HS-27A (cell line): ENCODE measurements at regions not wholly inside any gene's neighbourhood (a gene's known extent, or its start where the extent isn't known, plus 50 kb on each side); places are given as distances from the start of the nearest gene placed in this dataset.
A peak's percentile ranks its signal among the peaks of the same experiment; 100 is the strongest.
"Not testable (repeated sequence)": the region's sequence is repeated elsewhere in the genome, so short reads cannot be mapped to it uniquely, and the experiment has no call there.

ENCODE experiments used
- DNase-seq: peaks from one replicate; pipeline ENCODE4 v3.0.0-alpha.2; 2012; ENCODE audit warnings: low read depth, missing footprints

DNA sequence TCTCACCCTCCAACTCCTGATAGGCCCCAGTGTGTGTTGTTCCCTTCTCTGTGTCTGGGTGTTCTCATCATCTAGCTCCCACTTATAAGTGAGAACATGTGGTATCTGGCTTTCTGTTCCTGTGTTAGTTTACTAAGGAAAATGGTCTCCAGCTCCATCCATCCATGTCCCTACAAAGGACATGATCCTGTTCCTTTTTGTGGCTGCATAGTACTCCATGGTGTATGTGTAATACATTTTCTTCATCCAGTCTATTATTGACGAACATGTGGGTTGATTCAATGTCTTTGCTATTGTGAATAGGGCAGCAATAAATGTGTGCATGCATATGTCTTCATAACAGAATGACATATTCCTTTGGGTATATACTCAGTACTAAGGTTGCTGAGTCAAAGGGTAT, 1397.0 kb downstream of the UQCRFS1 start:
- no peak for DNase-seq

GRCh38 chr19:27814834-27815233, 1398.1 kb downstream of the UQCRFS1 start:
- DNase-seq, result not testable (repeated sequence)

- not testable (repeated sequence) for DNase-seq
Observed at GRCh38 chr19:27814274-27814673, 1398.7 kb downstream of the UQCRFS1 start.

- DNase-seq, result no peak
Observed at GRCh38 chr19:27806471-27807070, 1406.4 kb downstream of the UQCRFS1 start.

- no peak for DNase-seq
Observed at GRCh38 chr19:27805848-27806247, 1407.1 kb downstream of the UQCRFS1 start.

GRCh38 chr19:27802293-27802692, 1410.7 kb downstream of the UQCRFS1 start:
- DNase-seq, result not testable (repeated sequence)

DNA sequence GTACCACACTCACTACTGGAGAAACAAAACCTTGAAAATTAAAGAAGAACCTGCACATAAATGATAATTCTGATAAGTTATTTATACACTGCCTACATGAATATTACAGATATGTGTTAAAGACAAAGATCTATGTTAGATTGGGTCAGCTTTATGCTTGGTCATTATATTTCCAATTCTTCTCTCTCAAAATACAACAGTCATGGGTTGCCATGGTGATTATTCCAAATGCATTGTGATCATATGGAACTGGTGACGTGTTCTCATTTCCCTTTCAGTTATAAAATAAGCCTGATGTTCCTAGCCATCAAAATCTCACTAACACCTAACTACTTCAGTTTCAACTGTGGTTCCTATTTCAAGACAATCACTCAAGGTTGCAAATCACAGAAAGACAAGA, 1416.4 kb downstream of the UQCRFS1 start:
- DNase-seq, result no peak

DNA sequence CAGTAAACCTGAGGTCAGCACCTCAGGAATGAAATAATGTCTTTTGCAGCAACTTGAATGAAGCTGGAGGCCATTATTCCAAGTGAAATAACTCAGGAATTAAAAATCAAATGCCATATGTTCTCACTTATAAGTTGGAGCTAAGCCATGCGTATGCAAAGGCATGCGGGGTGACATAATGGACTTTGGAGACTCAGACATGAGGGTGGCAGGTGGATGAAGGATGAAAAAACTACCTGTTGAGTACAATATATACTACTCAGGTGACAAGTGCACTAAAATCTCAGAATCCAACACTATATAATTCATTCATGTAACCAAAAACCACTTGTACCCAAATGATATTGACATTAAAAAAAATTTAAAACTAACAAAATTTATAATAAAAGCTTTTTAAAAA, 1416.9 kb downstream of the UQCRFS1 start:
- DNase-seq, result no peak

DNA sequence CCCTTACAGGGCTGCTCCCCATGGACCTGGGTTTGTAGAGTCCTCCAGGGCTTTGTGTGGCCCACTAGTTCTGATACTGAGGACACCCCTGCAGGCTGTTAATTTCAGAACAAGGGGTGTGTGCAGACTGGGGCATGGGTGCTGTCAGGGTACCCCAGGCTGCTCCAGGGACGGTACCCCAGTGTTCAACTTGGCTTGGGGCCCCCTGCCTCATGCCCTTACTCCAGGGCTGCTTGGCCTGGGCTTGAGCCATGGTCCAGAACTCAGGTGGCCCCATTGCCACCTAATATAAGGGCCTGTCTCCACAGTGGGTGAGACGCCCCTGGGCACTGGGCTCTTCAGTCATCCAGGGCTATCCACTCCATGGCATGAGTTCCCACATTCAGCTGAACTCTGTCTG, 1417.6 kb downstream of the UQCRFS1 start:
- DNase-seq, result no peak

DNA sequence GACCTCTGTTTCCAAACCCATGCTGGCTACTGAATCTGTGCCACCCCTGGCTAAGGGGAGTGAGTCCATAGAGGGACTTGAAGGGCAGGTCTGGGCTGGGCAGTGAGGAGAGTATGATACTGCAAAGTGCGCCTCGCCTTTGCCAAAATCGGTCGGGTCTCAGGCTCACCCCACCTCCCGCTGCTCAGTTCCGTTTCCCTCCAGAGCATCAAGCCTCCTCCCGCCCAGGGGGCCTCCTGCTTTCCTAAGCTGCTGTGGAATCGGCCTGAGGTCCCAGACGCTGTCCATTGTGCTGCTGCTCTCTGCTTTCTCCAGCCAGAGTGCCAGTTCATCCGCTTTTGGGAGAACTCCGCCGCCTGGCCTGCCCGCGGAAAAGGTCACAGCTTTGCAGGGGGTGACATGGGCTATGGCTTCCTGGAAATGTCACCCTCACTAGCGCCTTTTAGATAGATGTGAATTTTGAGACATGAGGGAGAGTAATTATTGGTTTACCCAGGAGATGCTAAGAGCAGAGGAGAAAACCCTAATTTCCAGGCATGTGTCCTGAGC, 1418.4 kb downstream of the UQCRFS1 start:
- DNase-seq, result no peak

GRCh38 chr19:27793644-27794493, 1419.1 kb downstream of the UQCRFS1 start:
- DNase-seq, result peak; percentile 74

DNA sequence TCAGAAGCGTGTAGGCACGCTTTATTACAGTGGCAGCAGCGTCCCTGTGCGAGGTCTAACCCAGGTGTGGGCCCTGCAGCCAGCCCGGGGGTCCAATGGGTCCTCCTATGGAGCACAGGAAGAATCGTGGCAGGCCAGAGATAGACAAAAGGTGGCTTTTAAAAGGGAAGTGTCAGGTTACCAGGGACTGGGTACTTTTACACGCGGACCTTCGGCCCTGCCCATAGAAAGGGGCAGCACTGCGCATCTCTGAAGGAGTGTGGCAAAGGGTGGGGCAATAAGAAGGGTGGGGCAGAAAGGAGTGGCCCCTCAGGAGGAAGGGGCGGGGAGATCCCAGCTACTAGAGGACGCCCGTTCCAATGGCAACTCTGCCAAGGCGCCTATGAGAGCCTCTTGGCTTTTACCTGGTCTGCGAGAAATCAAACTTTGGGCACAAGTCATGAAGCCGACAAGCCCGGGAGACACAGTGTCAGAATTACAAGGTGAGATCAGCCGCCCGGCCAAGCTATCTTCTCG, 1419.8 kb downstream of the UQCRFS1 start:
- peak; percentile 60 for DNase-seq

DNA sequence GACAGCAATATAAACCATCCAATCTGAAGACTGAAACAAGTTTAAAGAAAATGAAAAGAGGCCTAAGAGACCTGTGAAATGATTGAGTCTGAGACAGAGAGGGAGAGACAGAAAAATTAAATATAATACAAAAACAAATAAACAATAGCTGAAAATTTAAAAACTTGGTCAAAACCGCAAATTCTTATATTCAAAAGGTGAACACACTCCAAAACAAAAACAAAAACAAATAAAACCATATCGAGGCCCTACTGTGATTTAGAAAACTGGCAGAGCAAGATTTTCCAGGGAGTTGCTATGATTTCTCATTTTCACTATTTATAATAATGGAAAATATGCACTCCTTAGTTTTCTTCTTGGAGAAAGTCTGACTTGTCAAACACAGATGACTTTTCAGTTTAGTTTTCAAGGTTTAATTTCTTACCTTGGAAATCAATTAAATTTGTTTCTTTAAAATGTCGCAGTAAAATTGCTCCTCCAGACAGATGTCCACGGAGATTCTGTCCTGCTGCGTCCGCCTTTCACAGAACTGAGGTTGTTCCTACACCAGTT, 1420.3 kb downstream of the UQCRFS1 start:
- no peak for DNase-seq

DNA sequence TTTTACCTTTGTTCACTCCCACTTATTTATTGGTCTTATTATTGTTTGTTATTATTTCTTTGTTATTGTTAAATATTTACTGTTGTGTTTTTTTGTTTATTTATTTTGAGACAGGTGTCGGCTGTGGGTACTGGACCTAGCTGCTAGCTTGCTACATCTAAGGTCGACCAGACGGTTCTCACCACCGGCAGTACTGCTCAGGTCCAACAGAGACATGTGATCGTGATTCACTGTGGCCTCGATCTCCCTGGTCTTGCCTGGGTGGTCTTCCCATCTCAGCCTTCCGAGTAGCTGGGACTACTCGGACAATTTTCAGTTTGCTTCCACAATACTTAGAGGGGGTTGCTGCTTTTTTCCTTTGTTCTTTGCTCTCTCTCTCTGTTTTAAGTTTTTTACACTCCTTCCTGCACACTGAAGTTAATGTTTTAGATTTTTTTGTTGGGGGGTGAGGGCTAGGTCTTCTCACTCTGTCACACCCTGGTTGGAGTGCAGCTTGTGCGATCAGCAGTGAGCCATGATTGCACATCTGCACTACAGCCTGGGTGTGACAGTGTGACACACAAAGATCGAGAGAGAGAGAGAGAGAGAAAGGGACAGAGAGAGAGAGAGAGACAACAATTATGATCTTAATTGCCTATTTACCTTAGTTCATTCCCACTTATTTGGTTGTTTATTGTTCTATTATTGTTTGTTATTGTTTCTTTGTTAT, 1432.4 kb downstream of the UQCRFS1 start:
- DNase-seq, result no peak

DNA sequence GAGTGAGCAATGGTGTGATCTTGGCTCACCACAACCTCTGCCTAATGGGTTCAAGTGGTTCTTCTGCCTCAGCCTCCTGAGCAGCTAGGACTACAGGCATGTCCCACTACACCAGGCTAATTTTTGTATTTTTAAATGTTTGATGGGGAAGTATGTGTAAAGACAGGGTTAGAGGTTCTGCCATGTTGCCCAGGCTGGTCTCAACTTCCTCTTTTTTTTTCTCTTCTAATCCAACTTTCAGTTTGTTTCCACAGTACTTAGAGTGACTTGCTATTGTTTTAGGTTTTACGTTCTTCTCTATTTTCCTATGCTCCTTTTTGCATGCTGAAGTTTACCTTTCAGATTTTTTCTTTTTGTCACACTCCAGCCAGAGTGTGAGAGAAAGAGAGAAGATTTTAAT, 1433.0 kb downstream of the UQCRFS1 start:
- DNase-seq, result no peak

DNA sequence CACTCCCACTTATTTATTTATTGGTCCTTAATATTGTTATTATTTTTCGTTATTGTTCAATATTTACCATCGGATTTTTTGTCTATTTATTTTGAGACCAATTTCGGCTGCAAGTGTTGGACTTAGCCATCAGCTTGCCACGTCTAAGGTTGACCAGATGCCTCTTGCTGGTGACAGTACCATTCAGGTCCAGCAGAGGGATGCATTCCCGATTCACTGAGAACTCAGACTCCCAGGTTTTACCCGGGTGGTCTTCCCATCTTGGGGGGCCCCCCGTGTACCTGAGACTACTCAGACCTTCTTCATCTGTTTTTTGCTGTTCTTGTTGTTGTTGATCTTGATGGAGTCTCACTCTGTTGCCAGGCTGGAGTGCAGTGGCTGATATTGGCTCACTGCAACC, 1435.2 kb downstream of the UQCRFS1 start:
- DNase-seq, result no peak

DNA sequence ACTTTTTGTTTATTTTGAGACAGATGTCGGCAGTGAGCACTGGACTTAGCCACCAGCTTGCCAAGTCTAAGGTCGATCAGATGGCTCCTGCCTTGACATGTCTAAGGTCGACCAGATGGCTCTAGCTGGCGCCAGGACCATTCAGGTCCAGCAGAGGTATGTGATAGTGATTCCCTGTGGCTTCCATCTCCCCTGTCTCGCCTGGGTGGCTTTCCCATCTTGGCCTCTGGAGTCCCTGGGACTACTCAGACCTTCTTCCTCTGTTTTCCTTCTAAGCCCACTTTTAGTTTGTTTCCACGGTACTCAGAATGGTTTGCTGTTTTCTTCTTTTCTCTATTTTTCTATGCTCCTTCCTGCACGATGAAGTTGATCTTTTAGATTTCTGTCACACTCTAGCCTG, 1435.7 kb downstream of the UQCRFS1 start:
- no peak for DNase-seq

GRCh38 chr19:27776524-27776923, 1436.4 kb downstream of the UQCRFS1 start:
- DNase-seq, result no peak

- DNase-seq, result no peak
Observed at GRCh38 chr19:27776020-27776419, 1436.9 kb downstream of the UQCRFS1 start.

DNA sequence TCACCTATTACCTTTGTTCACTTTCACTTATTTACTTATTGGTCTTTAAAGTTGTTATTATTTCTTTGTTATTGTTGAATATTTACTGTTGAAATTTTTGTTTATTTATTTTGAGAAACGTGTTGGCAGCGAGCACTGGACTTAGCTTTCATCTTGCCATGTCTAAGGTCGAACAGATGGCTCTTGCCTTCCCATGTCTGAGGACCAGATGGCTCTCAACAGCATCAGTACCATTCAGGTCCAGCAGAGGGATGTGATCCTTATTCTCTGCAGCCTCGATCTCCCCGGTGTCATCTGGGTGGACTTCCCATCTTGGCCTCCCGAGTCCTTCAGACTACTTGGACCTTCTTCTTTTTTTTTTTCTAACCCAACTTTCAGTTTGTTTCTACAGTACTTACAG, 1437.6 kb downstream of the UQCRFS1 start:
- no peak for DNase-seq

GRCh38 chr19:27774827-27775226, 1438.1 kb downstream of the UQCRFS1 start:
- no peak for DNase-seq

DNA sequence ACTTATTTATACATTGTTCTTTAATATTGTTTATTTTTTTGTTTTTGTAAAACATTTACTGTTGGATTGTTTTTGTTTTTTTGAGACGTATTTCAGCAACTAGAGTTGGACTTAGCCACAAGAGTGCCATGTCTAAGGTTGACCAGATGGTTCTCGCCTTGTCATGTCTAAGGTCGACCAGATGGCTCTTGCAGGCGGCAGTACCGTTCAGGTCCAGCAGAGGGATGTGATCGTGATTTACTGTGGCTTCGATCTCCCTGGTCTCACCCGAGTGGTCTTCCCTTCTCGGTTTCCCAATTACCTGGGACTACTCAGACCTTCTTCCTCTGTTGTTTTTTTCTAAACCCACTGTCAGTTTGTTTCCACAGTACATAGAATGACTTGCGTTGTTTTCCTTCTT, 1438.6 kb downstream of the UQCRFS1 start:
- DNase-seq, result no peak
